BLaER1 (cell line): ENCODE measurements at regions not wholly inside any gene's neighbourhood (a gene's known extent, or its start where the extent isn't known, plus 50 kb on each side); places are given as distances from the start of the nearest gene placed in this dataset.
"Not testable (repeated sequence)": the region's sequence is repeated elsewhere in the genome, so short reads cannot be mapped to it uniquely, and the experiment has no call there.

Source experiments
- H3K27ac ChIP-seq: shearing (Covaris generic); formaldehyde crosslinking; 2 replicates; pipeline ENCODE4 v1.8.1; 2022
- H3K27me3 ChIP-seq: shearing (Covaris generic); formaldehyde crosslinking; 2 replicates; pipeline ENCODE4 v1.8.1; 2022
- H3K36me3 ChIP-seq: shearing (Covaris generic); formaldehyde crosslinking; 2 replicates; pipeline ENCODE4 v1.8.1; 2022
- H3K4me1 ChIP-seq: shearing (Covaris generic); formaldehyde crosslinking; 2 replicates; pipeline ENCODE4 v1.8.1; 2022
- H3K4me2 ChIP-seq: shearing (Covaris generic); formaldehyde crosslinking; 2 replicates; pipeline ENCODE4 v1.8.1; 2022
- H3K4me3 ChIP-seq: shearing (Covaris generic); formaldehyde crosslinking; 2 replicates; pipeline ENCODE4 v1.8.1; 2022
- H3K9ac ChIP-seq: shearing (Covaris generic); formaldehyde crosslinking; 2 replicates; pipeline ENCODE4 v1.8.1; 2022
- H3K9me3 ChIP-seq: shearing (Covaris generic); formaldehyde crosslinking; 2 replicates; pipeline ENCODE4 v1.8.1; 2022
- H4K20me1 ChIP-seq: shearing (Covaris generic); formaldehyde crosslinking; 2 replicates; pipeline ENCODE4 v1.8.1; 2022
- Cebpa-rat ChIP-seq: shearing (Covaris generic); IDR thresholded peaks from 2 replicates; pipeline ENCODE4 v1.8.1; 2022

GRCh38 chr5:83810511-83810910, 89.9 kb upstream of the HAPLN1 start:
- no peak overlapping the region for H3K4me2 ChIP-seq
- no peak overlapping the region for H3K27ac ChIP-seq
- no peaks in the 10 kb centered on the region for H3K9me3 ChIP-seq
- H3K4me1 ChIP-seq = no peaks in the 10 kb centered on the region
- no peaks in the 10 kb centered on the region for H4K20me1 ChIP-seq
- no peaks in the 10 kb centered on the region for H3K36me3 ChIP-seq
- no peak overlapping the region for H3K4me3 ChIP-seq
- TF ChIP-seq Cebpa-rat = no peak
- H3K27me3 ChIP-seq = no peaks in the 10 kb centered on the region
- no peak overlapping the region for H3K9ac ChIP-seq

GRCh38 chr5:83802686-83803085, 82.0 kb upstream of the HAPLN1 start:
- Histone ChIP-seq H3K27me3 (no peaks in the 10 kb centered on the region), H3K27ac (no peak overlapping the region), H3K9ac (no peak overlapping the region), H3K36me3 (no peaks in the 10 kb centered on the region), H3K4me3 (no peak overlapping the region), H3K4me1 (no peaks in the 10 kb centered on the region), H3K9me3 (no peaks in the 10 kb centered on the region), H4K20me1 (no peaks in the 10 kb centered on the region), H3K4me2 (no peak overlapping the region)
- no peak for TF ChIP-seq Cebpa-rat

- Histone ChIP-seq H3K4me2 (no peak overlapping the region), H3K4me3 (no peak overlapping the region), H3K36me3 (no peaks in the 10 kb centered on the region), H3K9me3 (no peaks in the 10 kb centered on the region), H3K27me3 (no peaks in the 10 kb centered on the region), H3K27ac (no peak overlapping the region), H3K9ac (no peak overlapping the region), H3K4me1 (no peaks in the 10 kb centered on the region), H4K20me1 (no peaks in the 10 kb centered on the region)
- no peak for TF ChIP-seq Cebpa-rat
Observed at GRCh38 chr5:83800201-83800600, 79.5 kb upstream of the HAPLN1 start.

GRCh38 chr5:83799020-83799419, 78.4 kb upstream of the HAPLN1 start:
- H3K27me3 ChIP-seq, H3K9me3 ChIP-seq, H3K36me3 ChIP-seq, H3K4me1 ChIP-seq, H3K4me3 ChIP-seq, H3K9ac ChIP-seq, H3K27ac ChIP-seq, H3K4me2 ChIP-seq, H4K20me1 ChIP-seq: not testable (repeated sequence)

GRCh38 chr5:83789371-83789770, 68.7 kb upstream of the HAPLN1 start:
- no peak for TF ChIP-seq Cebpa-rat
- H3K9ac ChIP-seq = no peak overlapping the region
- H3K9me3 ChIP-seq = no peaks in the 10 kb centered on the region
- H3K4me2 ChIP-seq = no peak overlapping the region
- H3K27ac ChIP-seq = no peak overlapping the region
- no peaks in the 10 kb centered on the region for H4K20me1 ChIP-seq
- H3K4me3 ChIP-seq = no peak overlapping the region
- H3K27me3 ChIP-seq = no peaks in the 10 kb centered on the region
- no peaks in the 10 kb centered on the region for H3K36me3 ChIP-seq
- no peaks in the 10 kb centered on the region for H3K4me1 ChIP-seq

DNA sequence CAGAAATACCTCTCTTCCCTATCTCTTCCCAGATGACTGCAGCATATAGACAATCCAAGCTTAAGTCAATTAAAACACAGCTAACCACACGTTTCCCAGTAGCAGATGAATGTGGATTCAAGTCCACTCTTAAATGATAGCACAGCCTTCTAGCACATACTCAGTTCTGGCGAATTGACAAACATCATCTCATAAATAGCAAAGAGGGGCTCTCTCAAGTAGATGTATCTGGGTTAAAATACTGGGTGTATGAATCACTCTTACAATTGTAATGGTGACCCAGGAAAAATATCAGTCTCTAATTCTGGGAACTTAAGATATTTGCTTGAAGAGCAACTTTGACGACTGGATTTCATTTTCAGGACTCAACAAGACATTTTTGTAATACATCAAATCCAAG, 67.0 kb upstream of the HAPLN1 start:
- H3K27me3 ChIP-seq = no peaks in the 10 kb centered on the region
- no peaks in the 10 kb centered on the region for H3K9me3 ChIP-seq
- no peak overlapping the region for H3K9ac ChIP-seq
- no peaks in the 10 kb centered on the region for H3K36me3 ChIP-seq
- no peaks in the 10 kb centered on the region for H3K4me1 ChIP-seq
- H3K4me2 ChIP-seq = no peak overlapping the region
- H3K27ac ChIP-seq = no peak overlapping the region
- no peaks in the 10 kb centered on the region for H4K20me1 ChIP-seq
- H3K4me3 ChIP-seq = no peak overlapping the region
- TF ChIP-seq Cebpa-rat = no peak

DNA sequence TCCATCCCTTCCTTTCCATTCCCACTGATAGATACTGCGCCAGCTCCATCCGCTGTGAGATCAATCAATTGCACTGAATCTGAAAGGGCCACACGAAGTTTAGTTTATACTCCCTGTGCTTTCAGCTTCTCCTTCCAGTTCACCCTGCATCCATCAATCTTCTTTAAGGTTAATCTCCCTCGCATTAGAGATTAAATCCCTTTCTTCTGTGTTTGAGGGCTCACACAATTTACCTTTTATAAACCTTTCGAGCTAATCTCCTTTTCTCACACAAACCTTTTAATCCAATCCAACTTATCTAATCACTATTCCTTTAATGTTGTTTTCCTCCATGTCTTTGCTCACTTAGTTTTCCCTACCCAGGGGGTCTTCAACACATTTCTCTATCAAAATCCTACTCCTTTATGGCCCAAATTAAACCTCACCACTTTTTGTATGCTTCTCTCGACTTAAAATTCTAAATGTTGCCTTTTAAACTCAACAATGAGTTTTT, 64.6 kb upstream of the HAPLN1 start:
- Histone ChIP-seq H3K9me3 (no peaks in the 10 kb centered on the region), H3K36me3 (no peaks in the 10 kb centered on the region), H3K9ac (no peak overlapping the region), H3K27ac (no peak overlapping the region), H3K4me2 (no peak overlapping the region), H3K4me1 (no peaks in the 10 kb centered on the region), H3K4me3 (no peak overlapping the region), H4K20me1 (no peaks in the 10 kb centered on the region), H3K27me3 (no peaks in the 10 kb centered on the region)
- TF ChIP-seq Cebpa-rat = no peak

DNA sequence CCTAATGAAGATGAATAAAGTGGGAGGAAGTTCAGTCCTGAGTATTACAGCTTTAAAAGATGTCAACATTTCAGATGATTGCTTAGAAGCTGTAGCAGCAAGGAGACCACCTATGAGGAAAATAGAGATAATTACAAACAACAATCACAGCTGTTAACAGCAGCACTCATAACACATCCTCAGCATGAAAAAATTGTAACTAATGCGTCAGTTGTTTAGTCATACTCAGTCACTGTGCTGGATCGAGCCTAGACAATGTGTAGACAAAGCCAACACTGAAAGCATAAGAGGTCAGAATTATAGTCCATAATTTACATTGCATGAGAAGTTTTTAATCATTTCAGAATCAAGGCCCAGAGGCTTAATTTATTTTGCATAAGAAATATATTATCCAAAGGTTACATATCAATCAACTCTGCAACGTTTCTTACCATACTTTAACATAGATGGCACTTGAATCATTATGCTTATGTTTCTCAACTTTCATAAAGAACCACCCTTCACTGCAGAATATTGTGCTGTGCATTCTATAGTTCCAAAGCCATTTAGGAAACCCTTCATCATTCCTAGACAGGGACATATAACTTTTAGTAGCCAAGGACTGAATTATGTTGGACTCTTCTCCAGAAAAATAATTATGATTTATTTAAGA, 60.2 kb upstream of the HAPLN1 start:
- no peaks in the 10 kb centered on the region for H3K9me3 ChIP-seq
- no peak overlapping the region for H3K4me3 ChIP-seq
- H3K4me1 ChIP-seq = peaks cover 4% of the 10 kb centered on the region; the same call in 1 of the 2 replicates
- H3K4me2 ChIP-seq = no peak overlapping the region
- TF ChIP-seq Cebpa-rat = no peak
- H4K20me1 ChIP-seq = no peaks in the 10 kb centered on the region
- no peaks in the 10 kb centered on the region for H3K27me3 ChIP-seq
- no peak overlapping the region for H3K9ac ChIP-seq
- no peak overlapping the region for H3K27ac ChIP-seq
- no peaks in the 10 kb centered on the region for H3K36me3 ChIP-seq

DNA sequence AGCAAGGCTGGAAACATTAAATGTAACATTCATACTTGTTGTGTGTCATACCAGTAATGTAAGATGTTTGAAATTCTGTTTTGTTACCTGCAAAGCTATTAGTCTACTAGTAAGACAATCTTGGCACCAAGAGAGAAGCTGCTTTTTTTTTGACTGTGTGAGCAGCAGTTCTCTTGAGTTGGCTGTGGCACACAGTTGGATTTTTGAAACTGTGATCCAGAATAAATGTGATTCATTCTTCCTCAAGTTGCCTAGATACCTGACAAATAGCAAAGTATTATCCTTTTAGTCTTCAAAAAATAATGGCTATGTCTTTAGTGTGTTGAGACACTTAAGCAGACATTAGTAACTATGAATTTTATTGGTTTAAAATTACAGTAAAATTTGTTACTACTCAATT, 57.2 kb upstream of the HAPLN1 start:
- Histone ChIP-seq H3K4me2 (no peak overlapping the region), H3K27me3 (no peaks in the 10 kb centered on the region), H4K20me1 (no peaks in the 10 kb centered on the region), H3K36me3 (no peaks in the 10 kb centered on the region), H3K9ac (no peak overlapping the region), H3K4me3 (no peak overlapping the region), H3K9me3 (no peaks in the 10 kb centered on the region), H3K4me1 (peaks cover 4% of the 10 kb centered on the region; the same call in 1 of the 2 replicates), H3K27ac (no peak overlapping the region)
- TF ChIP-seq Cebpa-rat = no peak

DNA sequence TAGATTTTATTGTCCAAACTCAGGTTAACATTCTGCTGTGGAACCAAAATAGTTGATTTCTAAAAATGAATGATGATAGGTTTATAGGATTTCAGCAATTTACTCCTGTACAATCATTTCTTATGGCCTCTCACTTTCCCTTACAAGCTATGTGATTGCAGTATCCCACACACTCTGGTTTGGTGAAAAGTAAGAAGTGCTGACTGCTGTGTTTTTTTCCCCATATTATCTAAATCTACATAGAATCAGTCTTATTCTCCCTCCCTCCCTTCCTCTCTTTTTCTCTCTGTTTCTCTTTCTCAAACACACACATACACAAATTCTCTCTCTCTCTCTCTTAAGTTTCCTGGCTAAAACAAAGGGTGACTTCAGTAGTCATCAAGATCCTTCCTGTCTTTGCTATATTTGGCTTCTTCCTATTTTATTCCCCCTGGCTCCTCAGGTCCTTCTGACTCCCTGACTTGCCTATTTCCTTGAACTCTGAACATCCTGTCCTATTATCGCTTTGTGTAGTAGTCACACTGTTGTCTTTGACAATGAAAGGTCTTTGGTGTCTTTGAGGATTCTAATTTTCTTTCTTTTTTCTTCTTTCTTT, 55.9 kb upstream of the HAPLN1 start:
- Histone ChIP-seq H3K27ac (no peak overlapping the region), H3K4me3 (no peak overlapping the region), H3K27me3 (no peaks in the 10 kb centered on the region), H3K9ac (no peak overlapping the region), H3K4me1 (peaks cover 4% of the 10 kb centered on the region; the same call in 1 of the 2 replicates), H4K20me1 (no peaks in the 10 kb centered on the region), H3K36me3 (no peaks in the 10 kb centered on the region), H3K9me3 (no peaks in the 10 kb centered on the region), H3K4me2 (no peak overlapping the region)
- TF ChIP-seq Cebpa-rat = no peak
